H1 (cell line): ENCODE measurements at regions not wholly inside any gene's neighbourhood (a gene's known extent, or its start where the extent isn't known, plus 50 kb on each side); places are given as distances from the start of the nearest gene placed in this dataset.

ENCODE experiments used
- CTCF ChIA-PET: fragments of 300-600 bp; sonication (Branson Sonifier 250); formaldehyde crosslinking; loops from one replicate; lab custom pipeline; 2021; ENCODE audit not compliant: partially characterized antibody; lab: Charles Lee
- POLR2A ChIA-PET: fragments of 300-600 bp; sonication (Branson Sonifier 250); formaldehyde crosslinking; loops from one replicate; lab custom pipeline; 2021; ENCODE audit warnings: inconsistent platforms; ENCODE audit not compliant: partially characterized antibody; lab: Charles Lee
- DNase-seq, 2 experiments: peaks; one replicate each; pipeline versions ENCODE4 v3.0.0 to v3.0.0-alpha.2; 2010 to 2022; ENCODE audit warnings: low spot score in 2 of 2, low read depth in 1 of 2, mixed read lengths in 1 of 2
- FAIRE-seq: peaks from 2 replicates; lab custom pipeline; 2011; peaks lifted over from hg19 to GRCh38; lab: Jason Lieb, UNC
- H2AFZ ChIP-seq: 2 replicates; pipeline ENCODE4 v1.8.1; 2012; ENCODE audit warnings: low read length, inconsistent platforms
- H2AK5ac ChIP-seq: 2 replicates; pipeline ENCODE4 v1.6.1; 2013; ENCODE audit warnings: low read depth, low read length
- H2BK120ac ChIP-seq: replicated peaks from 2 replicates; pipeline ENCODE3; 2013; ENCODE audit warnings: low read depth, low read length, inconsistent platforms
- H2BK12ac ChIP-seq: 2 replicates; pipeline ENCODE4 v1.6.1; 2013; ENCODE audit warnings: low read depth, low read length
- H2BK15ac ChIP-seq: 2 replicates; pipeline ENCODE4 v1.6.1; 2013; ENCODE audit warnings: low read length
- H2BK20ac ChIP-seq: 2 replicates; pipeline ENCODE4 v1.6.1; 2013; ENCODE audit warnings: low read length
- H2BK5ac ChIP-seq: 2 replicates; pipeline ENCODE4 v1.6.1; 2013; ENCODE audit warnings: low read depth, low read length
- H3K14ac ChIP-seq: 2 replicates; pipeline ENCODE4 v1.6.1; 2013; ENCODE audit warnings: inconsistent platforms; ENCODE audit not compliant: insufficient read length
- H3K18ac ChIP-seq: 2 replicates; pipeline ENCODE4 v1.6.1; 2013; ENCODE audit warnings: low read length; ENCODE audit errors: extremely low read depth
- H3K23ac ChIP-seq: 2 replicates; pipeline ENCODE4 v1.6.1; 2013; ENCODE audit warnings: inconsistent platforms; ENCODE audit not compliant: insufficient read length
- H3K23me2 ChIP-seq: 2 replicates; pipeline ENCODE4 v1.6.1; 2013; ENCODE audit warnings: low read depth, low read length
- H3K27ac ChIP-seq: 2 replicates; pipeline ENCODE4 v1.6.1; 2011; ENCODE audit warnings: low read depth, low read length, inconsistent platforms
- H3K27me3 ChIP-seq, 4 experiments: replicated peaks in 1 of 4; 1 replicate in 1 of 4; 2 replicates in 3 of 4; pipeline versions ENCODE4 v1.6.1 to v1.8.1; 2011 to 2013; ENCODE audit warnings: low read length in 3 of 4, mild to moderate bottlenecking in 3 of 4, inconsistent platforms in 2 of 4, mixed read lengths in 2 of 4, moderate library complexity in 1 of 4; ENCODE audit not compliant: control insufficient read depth in 3 of 4, insufficient read depth in 3 of 4; ENCODE audit errors: extremely low read depth in 1 of 4
- H3K36me3 ChIP-seq, 4 experiments: 2 replicates each; pipeline versions ENCODE4 v1.6.1 to v1.8.1; 2011 to 2013; ENCODE audit warnings: mild to moderate bottlenecking in 4 of 4, low read length in 3 of 4, moderate library complexity in 2 of 4, control low read depth in 1 of 4, inconsistent platforms in 1 of 4; ENCODE audit not compliant: insufficient read depth in 4 of 4, control insufficient read depth in 2 of 4
- H3K4ac ChIP-seq: replicated peaks from 2 replicates; pipeline ENCODE3; 2013; ENCODE audit warnings: low read length, low read depth, mixed read lengths, inconsistent platforms; ENCODE audit not compliant: insufficient read length
- H3K4me1 ChIP-seq, 4 experiments: replicated peaks in 1 of 4; 1 replicate in 1 of 4; 2 replicates in 3 of 4; pipeline versions ENCODE4 v1.6.1 to v1.8.1; 2011 to 2013; ENCODE audit warnings: low read length in 3 of 4, inconsistent platforms in 2 of 4, mixed read lengths in 1 of 4; ENCODE audit not compliant: insufficient read depth in 4 of 4, control insufficient read depth in 3 of 4
- H3K4me2 ChIP-seq, 2 experiments: 2 replicates each; pipeline versions ENCODE4 v1.6.1 to v1.8.1; 2011 to 2013; ENCODE audit warnings: low read depth in 2 of 2, low read length in 2 of 2, control low read depth in 1 of 2, inconsistent platforms in 1 of 2, mild to moderate bottlenecking in 1 of 2; ENCODE audit not compliant: insufficient read depth in 1 of 2
- H3K4me3 ChIP-seq, 4 experiments: fragments of 200-600, 300-600 bp in 1 of 4; sonication (generic), shearing (Covaris generic), sonication (Bioruptor Twin) in 1 of 4; 2 replicates each; pipeline versions ENCODE4 v1.5.1 to v1.8.1; 2011 to 2016; ENCODE audit warnings: low read length in 4 of 4, low read depth in 3 of 4, control low read depth in 2 of 4, inconsistent platforms in 2 of 4, mild to moderate bottlenecking in 2 of 4, mixed read lengths in 1 of 4, moderate library complexity in 1 of 4; ENCODE audit not compliant: insufficient read depth in 2 of 4; ENCODE audit errors: extremely low read depth in 1 of 4
- H3K56ac ChIP-seq: replicated peaks from 2 replicates; pipeline ENCODE3; 2013; ENCODE audit warnings: low read depth, mild to moderate bottlenecking, mixed read lengths, low read length, inconsistent platforms; ENCODE audit not compliant: insufficient read length
- H3K79me1 ChIP-seq: 2 replicates; pipeline ENCODE4 v1.6.1; 2013; ENCODE audit warnings: low read depth, low read length, control low read depth
- H3K79me2 ChIP-seq, 2 experiments: 2 replicates each; pipeline versions ENCODE4 v1.6.1 to v1.8.1; 2012 to 2013; ENCODE audit warnings: low read length in 2 of 2, mild to moderate bottlenecking in 2 of 2, inconsistent platforms in 1 of 2; ENCODE audit not compliant: insufficient read depth in 2 of 2, control insufficient read depth in 1 of 2
- H3K9ac ChIP-seq, 4 experiments: replicated peaks in 1 of 4; 1 replicate in 1 of 4; 2 replicates in 3 of 4; pipeline versions ENCODE4 v1.6.1 to v1.8.1; 2011 to 2013; ENCODE audit warnings: low read depth in 3 of 4, low read length in 3 of 4, control low read depth in 2 of 4, mild to moderate bottlenecking in 2 of 4, moderate library complexity in 2 of 4, inconsistent platforms in 1 of 4; ENCODE audit errors: extremely low read depth in 1 of 4
- H3K9me3 ChIP-seq, 2 experiments: 2 replicates each; pipeline versions ENCODE4 v1.6.1 to v1.8.1; 2012 to 2013; ENCODE audit warnings: mild to moderate bottlenecking in 2 of 2, moderate library complexity in 2 of 2, control low read depth in 1 of 2, inconsistent platforms in 1 of 2, low read depth in 1 of 2, low read length in 1 of 2, mixed read lengths in 1 of 2; ENCODE audit not compliant: insufficient read depth in 2 of 2
- H4K20me1 ChIP-seq, 2 experiments: replicated peaks in 1 of 2; 2 replicates each; pipeline versions ENCODE3 to v1.8.1; 2011 to 2013; ENCODE audit warnings: inconsistent platforms in 2 of 2, low read length in 2 of 2, mild to moderate bottlenecking in 1 of 2; ENCODE audit not compliant: insufficient read depth in 2 of 2, control insufficient read depth in 1 of 2
- H4K5ac ChIP-seq: 2 replicates; pipeline ENCODE4 v1.6.1; 2013; ENCODE audit warnings: low read length, low read depth, mixed read lengths, inconsistent platforms; ENCODE audit not compliant: insufficient read length
- H4K8ac ChIP-seq: 2 replicates; pipeline ENCODE4 v1.8.0; 2013; ENCODE audit warnings: mild to moderate bottlenecking, moderate library complexity, low read length, inconsistent platforms; ENCODE audit not compliant: insufficient read depth; ENCODE audit errors: extremely low read depth
- H4K91ac ChIP-seq: replicated peaks from 2 replicates; pipeline ENCODE3; 2013; ENCODE audit warnings: low read length, mixed read lengths, inconsistent platforms; ENCODE audit not compliant: insufficient read length
- CHD1 ChIP-seq: IDR thresholded peaks from 2 replicates; pipeline ENCODE4 v1.6.1; 2012; ENCODE audit warnings: low read depth, low read length, improper control_type of control experiment
- EZH2 ChIP-seq: fragments of 200-600 bp; sonication (generic); IDR thresholded peaks from 2 replicates; pipeline ENCODE4 v1.7.1; 2012; ENCODE audit warnings: low read depth, mild to moderate bottlenecking, moderate library complexity, low read length, inconsistent platforms; ENCODE audit not compliant: severe bottlenecking
- GABPA ChIP-seq: IDR thresholded peaks from 2 replicates; pipeline ENCODE4 v1.6.1; 2011; ENCODE audit warnings: mild to moderate bottlenecking, low read length, moderate library complexity, borderline replicate concordance; ENCODE audit not compliant: insufficient read depth
- HDAC2 ChIP-seq, 2 experiments: fragments of 300-600 bp in 1 of 2; sonication (generic) in 1 of 2; IDR thresholded peaks; 2 replicates each; pipeline ENCODE4 v1.6.1; 2011 to 2012; ENCODE audit warnings: low read depth in 2 of 2, low read length in 2 of 2, mild to moderate bottlenecking in 2 of 2, moderate library complexity in 2 of 2, borderline replicate concordance in 1 of 2, inconsistent platforms in 1 of 2
- KDM5A ChIP-seq: fragments of 200-600 bp; IDR thresholded peaks from 2 replicates; pipeline ENCODE4 v1.7.1; 2012; ENCODE audit warnings: mild to moderate bottlenecking, low read length, inconsistent platforms, mixed read lengths
- POU5F1 ChIP-seq: IDR thresholded peaks from 2 replicates; pipeline ENCODE4 v1.6.1; 2011; ENCODE audit warnings: low read depth, mild to moderate bottlenecking, low read length, moderate library complexity
- WGBS, 2 experiments: shearing (Covaris generic) in 1 of 2; methylation state at CpG; one replicate each; pipeline versions ENCODE4 v1.1.6 to v1.1.7; 2013 to 2015; ENCODE audit warnings: low lambda C conversion rate in 2 of 2, mixed read lengths in 2 of 2, inconsistent platforms in 1 of 2, low coverage in 1 of 2, missing lambda C conversion rate in 1 of 2; ENCODE audit not compliant: insufficient replicate concordance in 2 of 2, insufficient coverage in 1 of 2, insufficient read length in 1 of 2; ENCODE audit errors: extremely low coverage in 1 of 2, missing lambda C conversion rate in 1 of 2; 5-methylcytosine and 5-hydroxymethylcytosine counted together

- Histone ChIP-seq H2BK12ac (no peak overlapping the region), H3K4me1 (peaks cover 0 to 5% (median 0%) of the 10 kb centered on the region in 4 experiments; a peak in 2 of 7 replicates), H3K14ac (no peak overlapping the region), H2BK15ac (no peak overlapping the region), H3K79me1 (no peaks in the 10 kb centered on the region), H4K5ac (no peak overlapping the region), H3K27ac (no peak overlapping the region), H3K23me2 (no peaks in the 10 kb centered on the region; the same call in 1 of the 2 replicates), H4K8ac (no peak overlapping the region), H2BK120ac (no peak overlapping the region), H3K27me3 (no peaks in the 10 kb centered on the region), H2BK5ac (no peak overlapping the region), H2BK20ac (no peak overlapping the region), H3K79me2 (no peaks in the 10 kb centered on the region), H3K9ac (no peak overlapping the region), H4K91ac (no peak overlapping the region), H3K4ac (no peak overlapping the region), H4K20me1 (no peaks in the 10 kb centered on the region), H3K56ac (no peak overlapping the region), H3K4me3 (no peak overlapping the region), H3K23ac (no peak overlapping the region), H3K18ac (no peak overlapping the region), H3K36me3 (no peaks in the 10 kb centered on the region; a peak in 1 of 8 replicates), H3K9me3 (peaks cover 3 to 8% of the 10 kb centered on the region in 2 experiments; a peak in 1 of 4 replicates), H2AFZ (no peak overlapping the region), H3K4me2 (no peak overlapping the region), H2AK5ac (no peak overlapping the region)
- ChIA-PET CTCF (interaction anchor here (0.6 to 1.4 kb wide), 2 partner anchors 9 to 228 kb away, joined by 3 to 4 read pairs; no protein-coding TSS in a partner anchor), POLR2A (no interaction called here)
- DNase-seq (no peak), FAIRE-seq (no peak)
- 92% methylated on average over 8 of the region's 8 CpGs; no CpG with 5 or more reads in 1 of the 2 experiments for WGBS, 2 experiments
- no peak for TF ChIP-seq KDM5A
- no peak for TF ChIP-seq POU5F1
- no peak for TF ChIP-seq CHD1
- TF ChIP-seq EZH2: no peak
- no peak for TF ChIP-seq HDAC2 (IDR thresholded peaks at IDR 0.05; ENCODE audit: borderline replicate concordance in 1 of 2, low read depth in 2 of 2, low read length in 2 of 2)
- no peak for TF ChIP-seq GABPA
Observed at GRCh38 chr6:155795173-155795796, 339.6 kb upstream of the NOX3 start.
